HG03565 (cell line): ENCODE measurements at regions not wholly inside any gene's neighbourhood (a gene's known extent, or its start where the extent isn't known, plus 50 kb on each side); places are given as distances from the start of the nearest gene placed in this dataset.
"Not testable (repeated sequence)": the region's sequence is repeated elsewhere in the genome, so short reads cannot be mapped to it uniquely, and the experiment has no call there.

ENCODE experiments used
- ATAC-seq: cut with Tn5 transposase; IDR thresholded peaks from one replicate; pipeline ENCODE4 v1.9.1; 2021; ENCODE audit warnings: mild to moderate bottlenecking, moderate library complexity; ENCODE audit not compliant: unreplicated experiment

DNA sequence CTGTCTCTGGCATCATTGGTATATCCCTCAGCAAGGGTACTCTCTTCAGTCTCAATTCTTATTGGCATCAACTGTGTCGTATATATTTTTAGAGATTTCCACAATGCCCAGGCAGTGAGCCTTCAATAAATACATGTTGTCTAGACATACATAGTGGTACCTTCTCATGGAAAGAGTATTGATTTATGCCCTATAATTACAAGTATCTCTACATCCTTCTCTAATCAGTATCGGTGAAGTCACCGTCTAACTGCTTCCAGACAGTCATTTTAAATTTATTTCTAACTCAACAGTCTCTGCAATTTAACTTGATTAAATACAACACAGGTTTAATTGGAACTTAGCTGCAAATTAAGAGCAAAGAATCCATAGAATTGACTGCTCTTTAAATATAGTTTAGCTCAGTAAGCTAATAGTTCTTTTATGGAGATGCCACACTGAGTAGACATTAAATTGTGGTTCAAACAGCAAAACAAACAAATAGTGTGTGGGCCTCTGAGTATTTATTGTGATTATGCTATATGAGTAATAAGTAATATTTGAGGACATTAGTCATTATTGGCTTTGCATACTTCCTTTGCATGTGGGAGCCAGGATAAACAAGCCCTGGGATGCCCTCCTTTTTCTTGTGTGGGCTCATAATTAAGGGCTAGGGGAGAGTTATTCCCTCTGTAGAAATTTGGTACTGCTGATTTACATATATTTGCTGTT, 126.9 kb upstream of the DUSP10 start:
- no peak for ATAC-seq

DNA sequence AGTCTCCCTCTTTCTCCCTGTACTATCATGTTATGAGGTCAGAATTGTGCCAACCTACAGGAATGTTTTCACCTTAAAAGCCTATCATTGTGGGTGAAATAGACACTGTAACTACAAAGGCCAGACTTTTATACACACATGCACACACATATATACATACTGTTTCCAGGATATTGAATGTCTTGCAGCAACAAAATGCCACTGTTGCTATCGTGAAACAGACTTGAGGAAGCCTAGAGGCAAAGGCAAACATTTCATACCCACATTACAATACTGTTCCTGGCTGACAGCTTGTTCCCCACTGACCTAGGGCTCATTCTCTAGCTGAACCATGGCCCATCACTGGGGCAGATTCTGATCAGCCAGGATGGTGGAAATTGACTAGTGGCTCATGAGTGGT, 125.1 kb upstream of the DUSP10 start:
- ATAC-seq, result no peak

DNA sequence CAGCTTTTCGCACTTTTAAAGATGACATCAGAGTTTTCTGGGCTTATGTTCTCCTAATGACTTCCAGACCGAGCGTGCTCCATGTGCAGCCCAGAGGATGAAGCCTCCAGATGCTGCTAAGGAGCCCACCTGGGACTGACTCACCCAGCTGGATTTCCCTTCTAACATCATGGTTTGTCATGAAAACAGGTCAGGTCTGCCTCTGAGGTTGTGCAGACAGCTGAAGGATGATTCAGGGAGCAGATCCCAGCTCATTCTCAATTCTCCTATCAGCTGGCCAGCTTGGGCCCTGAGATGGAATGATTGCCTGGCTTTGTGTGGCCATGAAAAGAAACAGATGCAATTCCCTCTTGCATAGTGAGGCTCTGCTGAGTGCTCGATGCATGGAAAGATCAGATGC, 123.9 kb upstream of the DUSP10 start:
- no peak for ATAC-seq

DNA sequence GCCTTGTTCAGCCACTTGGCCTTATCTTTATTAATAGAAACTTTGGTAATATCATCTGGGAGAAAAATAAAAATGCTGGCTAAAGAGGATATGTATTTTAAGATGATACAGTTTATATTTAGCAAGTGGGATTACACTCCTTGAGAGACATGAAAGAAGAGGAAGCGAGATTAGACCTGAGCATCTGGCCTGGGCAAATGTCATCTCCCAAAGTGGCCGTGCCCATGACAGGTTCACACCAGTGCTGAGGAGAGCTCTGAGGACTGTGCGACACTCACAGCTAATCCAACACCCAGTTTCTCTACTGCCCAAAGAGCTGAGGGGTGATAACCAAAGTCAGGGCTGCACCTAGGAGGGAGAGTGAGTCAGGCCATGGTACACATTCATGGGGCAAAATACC, 121.7 kb upstream of the DUSP10 start:
- ATAC-seq, result no peak

DNA sequence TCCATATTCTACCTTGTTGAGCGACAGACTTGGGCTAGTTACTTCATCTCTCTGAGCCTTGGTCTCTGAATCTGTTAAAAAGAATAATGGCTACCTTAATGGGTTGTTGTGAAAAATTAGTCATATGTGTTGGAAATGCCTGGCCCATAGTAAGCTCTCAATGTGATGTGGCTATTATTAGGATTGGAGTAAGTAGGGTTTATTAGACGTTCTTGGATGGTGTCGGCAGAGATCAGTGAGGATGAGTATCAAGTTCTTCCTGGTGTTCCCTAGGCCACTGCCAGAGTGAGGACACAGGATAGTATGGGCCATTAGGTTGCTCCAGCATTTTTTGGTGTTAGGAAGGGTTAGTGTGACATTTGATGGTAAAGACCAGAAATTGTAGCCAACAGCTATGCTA, 121.1 kb upstream of the DUSP10 start:
- ATAC-seq, result no peak

DNA sequence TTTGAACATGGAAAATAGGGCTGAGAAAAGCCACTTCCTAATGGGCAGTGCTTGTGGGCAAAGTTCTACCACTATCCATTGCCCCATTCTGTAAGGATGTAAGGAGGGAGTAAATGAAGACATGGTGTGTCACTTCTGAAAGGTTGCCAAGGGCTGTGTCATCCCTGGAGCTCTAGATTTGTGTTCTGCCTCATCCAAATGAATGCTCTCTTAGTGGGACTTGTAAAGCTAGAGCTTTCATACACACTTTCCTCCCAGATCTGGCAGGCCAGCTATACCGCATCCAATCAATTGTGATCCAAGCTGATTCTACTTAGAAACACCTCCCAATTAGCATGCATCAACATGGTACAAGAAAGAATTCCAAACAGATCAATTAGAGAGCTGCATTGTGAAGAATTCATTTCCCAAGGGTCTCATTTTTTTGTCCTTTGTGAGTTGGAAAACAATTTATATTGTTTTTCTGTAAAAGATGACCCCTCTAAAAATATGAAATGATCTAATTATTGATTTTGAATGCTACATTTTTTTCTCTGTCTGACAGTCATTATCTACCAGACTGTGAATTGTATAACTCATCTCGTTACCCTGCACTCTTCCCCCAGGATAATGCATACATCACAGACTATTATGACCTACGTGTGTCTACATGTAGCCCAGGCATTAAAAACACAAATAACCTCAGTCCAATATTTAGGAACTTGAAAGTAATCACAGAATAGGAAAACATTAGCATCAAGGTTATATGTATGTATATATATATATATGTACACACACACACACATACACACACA, 117.1 kb upstream of the DUSP10 start:
- no peak for ATAC-seq

DNA sequence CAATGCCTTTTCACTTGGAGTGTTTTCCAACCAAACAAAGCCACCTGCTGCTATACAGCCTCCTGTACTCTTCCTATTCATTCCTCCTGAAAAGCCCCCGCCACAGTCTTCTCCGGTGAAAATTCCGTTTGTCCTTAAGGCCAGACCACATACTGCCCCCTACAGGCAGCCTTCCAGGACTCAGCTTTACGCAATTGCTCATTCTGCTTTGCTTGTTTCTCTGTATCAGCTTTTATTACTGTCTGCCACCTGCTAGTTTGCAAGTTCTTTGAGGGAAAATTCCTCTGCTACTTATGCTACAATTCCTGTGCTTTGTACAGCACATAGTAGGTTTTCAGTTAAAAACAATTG, 115.2 kb upstream of the DUSP10 start:
- ATAC-seq, result not testable (repeated sequence)

DNA sequence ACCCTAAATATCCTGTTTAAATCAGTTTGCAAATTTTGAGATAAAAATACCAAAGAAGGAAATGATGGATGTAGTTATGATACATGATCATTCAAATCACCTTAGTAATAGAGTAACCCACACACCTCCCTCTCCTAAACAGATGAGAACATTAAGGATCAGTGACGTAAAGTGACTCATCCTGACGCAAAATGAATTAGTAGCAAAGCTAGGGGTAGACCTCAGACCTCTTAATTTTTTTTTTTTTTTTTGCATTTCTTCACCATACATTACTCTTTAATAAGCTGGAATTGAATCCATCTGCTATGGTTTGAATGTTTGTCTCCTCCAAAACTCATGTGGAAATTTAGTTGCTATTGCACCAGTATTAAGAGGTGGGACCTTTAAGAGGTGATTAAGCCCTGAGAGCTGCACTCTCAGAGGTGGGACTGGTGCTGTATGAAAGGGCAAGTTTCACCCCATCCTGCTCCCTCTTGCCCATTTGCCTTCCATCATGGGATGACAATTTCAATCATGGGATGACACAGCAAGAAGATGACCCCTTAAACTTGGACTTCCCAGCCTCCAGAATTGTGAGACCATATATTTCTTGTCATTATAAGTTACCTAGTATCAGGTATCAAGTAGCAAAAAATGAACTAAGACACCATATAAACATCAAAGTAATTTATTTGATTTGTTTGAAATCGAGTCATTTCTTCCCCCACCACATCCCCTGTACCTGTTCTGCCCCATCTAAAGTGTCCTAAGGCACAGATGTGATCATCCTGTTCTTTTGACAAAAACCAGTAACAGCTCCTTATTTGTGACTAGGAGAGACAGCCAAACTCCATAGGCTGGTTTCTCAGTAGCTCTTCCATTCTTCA, 114.6 kb upstream of the DUSP10 start:
- no peak for ATAC-seq

DNA sequence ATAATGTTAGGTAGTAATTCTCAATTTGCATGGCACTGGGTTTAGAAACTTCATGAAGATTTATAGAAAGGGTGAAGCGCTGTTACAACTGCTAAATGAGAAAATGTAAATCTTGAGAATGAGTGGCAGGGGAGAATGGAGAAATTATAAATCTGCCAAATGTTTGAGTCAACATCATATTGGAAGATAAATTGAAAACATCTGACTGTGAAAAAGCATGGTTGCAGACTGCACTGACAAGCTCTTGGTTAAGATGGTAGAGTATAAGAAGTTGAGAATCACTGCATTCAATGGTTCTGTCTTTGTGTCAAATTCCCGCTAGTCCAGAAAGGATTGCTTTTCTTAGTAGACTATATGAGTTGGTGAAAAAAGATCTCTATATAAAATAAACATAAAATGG, 113.3 kb upstream of the DUSP10 start:
- ATAC-seq, result no peak

DNA sequence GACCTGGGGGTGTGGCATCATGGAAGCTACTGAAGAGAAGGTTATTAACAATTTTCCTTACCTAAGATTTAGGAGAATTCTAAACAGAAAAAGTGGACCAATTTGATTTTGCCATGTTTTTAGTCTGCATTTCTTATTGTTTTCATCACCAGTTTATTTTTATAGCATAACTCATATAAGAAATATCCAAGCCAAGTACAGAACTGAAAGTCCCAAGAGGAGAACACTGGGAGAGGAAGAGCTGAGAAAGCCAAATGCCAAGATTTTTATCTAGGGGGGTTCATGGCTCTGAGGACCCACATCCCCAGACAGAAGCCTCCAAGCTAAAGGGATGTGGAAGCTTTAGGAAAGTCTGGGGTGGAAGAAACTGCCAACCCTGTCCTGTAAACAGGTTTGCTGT, 109.4 kb upstream of the DUSP10 start:
- ATAC-seq, result no peak

DNA sequence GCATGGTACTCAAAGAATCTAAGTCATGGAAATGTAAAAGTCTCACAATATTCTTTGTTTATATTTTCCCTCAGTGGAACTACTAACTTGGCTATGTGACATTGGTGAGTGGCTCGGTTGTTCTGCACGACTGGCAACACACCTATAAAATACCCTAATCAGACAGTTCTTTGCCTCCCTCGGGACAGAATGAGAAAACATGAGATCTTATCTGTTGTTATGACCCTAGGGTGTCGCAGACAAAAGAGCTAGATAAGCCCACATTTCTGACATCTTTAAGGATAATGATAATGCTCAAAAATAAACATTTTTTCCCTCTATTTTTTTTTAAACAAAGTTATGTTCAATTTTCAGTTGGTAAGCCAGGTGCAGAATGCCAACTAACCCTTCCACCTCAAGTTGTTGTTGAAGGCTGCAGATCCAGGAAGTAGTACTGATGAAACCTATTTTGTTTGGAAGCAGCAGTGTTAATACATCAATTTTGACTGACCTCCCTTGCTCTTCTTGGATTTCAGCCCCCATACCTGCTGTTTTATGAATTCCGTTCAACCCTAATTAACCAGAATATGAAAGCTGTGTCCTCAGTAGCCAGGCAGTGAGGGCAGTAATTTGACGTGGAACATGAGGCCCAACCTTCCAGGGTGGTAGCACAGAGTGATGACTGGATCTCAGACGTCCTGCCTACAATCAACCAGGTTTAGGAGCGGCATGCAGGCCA, 108.7 kb upstream of the DUSP10 start:
- no peak for ATAC-seq

DNA sequence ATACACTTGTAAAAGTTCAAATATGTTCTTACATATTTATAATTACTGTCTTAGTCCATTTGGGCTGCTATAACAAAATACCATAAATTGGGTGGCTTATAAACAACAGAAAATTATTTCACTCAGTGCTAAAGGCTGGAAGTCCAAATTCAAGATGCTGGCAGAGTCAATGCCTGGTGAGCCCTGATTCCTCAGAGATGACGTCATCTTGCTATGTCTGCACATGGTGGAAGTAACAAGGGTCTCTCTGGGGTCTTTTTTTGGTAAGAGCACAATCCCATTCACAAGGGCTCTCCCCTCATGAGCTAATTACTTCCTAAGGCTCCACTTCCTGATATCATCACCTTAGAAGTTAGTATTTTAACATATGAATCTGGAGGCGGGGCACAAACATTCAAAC, 108.0 kb upstream of the DUSP10 start:
- no peak for ATAC-seq

DNA sequence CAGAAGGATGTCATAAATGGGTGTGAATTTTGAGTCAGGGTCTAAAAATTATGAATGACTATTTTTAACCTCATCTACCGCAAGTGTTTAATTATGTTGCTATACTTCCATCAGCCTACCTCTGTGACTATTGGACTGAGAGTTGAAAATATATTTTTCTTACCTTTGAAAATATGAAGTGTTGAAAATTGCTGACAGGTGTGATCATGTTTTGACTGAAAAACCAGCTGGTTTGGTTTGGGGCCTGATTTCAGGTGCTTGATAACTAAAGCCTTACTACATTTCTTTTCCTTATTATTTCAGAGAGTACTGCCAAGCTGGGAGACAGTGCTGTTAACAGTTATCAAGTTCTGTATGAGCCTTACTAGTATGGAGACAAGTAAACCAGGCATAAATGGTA, 107.2 kb upstream of the DUSP10 start:
- ATAC-seq, result no peak

DNA sequence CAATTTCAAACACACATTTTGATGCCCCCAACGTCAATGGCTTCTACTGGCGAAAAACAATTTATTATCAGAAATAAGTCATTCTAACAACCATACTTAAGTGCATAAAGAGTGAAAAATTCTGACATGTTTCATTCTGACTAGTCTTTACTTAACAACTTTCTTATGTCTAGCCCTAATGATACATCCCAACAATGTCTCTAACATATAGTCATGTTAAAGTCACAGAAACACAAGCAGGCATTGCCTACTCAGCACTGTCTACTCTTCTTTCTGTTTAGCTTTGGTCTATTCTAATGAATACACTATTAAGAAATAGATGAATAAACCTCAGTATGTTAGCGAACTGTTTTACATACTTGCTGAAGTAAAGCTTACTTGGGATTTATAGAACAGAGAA, 105.8 kb upstream of the DUSP10 start:
- ATAC-seq, result no peak

DNA sequence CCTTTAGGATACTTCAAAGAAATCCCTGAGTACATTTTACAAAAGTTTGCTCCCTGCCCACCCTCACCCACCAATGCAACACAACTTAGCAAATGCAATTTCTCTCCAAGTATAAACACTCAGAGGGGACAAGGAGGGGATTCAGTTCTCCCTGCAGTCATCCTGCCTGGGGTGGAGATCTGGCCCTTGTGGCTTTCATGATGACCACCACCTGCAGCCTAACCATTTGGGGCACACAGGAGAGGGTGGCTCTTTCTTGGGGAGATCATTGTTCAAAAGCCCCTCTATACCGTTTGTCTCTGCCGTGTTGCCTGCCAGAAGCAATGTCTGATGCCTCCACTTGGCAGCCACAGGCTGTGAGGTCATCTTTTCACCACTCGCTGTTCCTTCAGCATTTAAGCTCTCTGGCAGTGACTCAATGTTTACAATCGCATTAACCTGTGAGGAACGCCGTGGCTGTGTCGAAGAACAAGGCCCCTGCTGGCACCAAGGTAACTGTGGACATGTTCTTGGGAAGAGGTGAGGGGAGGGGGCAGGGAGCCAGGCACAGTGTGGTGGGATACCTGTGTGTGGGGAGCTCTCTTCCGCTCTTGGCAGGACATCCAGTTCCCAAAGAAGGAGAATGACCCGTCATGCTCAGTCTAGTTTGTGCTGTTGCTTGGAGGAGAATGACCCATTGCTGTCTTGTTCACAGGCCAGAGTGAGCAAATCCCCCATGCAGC, 103.9 kb upstream of the DUSP10 start:
- no peak for ATAC-seq

DNA sequence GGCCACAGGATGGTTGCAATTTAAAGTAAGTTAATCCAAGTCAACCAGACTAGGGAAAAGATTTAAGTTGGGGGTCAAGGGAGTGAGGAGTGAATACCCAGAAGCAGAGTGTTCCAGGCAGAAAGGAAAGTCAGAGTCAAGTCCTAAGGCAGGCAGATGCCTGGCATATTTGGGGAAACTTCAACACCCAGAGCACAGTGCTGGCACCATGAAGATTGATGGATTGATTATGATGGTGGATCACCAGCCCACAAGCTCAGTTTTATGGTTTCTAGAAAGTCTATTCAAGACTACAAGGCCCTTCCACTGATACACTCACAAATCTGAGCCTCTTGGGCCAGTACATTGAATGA, 100.1 kb upstream of the DUSP10 start:
- no peak for ATAC-seq

DNA sequence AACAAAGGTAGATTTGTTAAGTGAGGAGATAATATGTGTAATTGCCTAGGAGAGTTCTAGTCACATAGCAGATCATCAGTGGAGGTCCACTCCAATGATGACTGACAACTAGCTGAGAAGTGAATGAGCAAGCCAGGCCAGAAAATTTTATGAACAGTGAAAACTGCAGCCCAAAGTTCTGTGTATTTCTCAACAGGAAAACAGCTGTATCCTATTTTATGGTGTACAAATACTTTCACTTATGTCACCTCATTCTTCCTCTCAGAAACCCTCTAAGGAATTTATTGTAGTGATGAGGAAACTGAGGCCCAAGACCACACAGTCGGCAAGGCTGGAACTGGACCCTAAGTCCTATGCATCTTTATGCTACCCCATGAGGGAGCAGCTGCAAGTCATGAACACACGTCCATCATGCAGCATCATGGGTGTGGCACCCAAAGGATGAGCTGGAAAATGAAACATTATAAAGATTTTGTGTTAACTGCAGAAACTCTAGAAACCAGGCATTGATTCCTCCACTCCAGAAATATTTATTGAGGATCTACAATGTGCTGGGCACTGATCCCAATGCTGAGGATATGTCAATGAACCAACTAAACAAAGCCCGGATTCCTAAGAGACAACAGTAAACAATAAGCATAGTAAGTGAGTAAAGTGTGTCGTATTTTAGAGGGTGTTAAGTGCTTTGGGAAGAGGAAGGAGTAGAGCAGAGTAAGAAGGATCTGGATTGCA, 99.5 kb upstream of the DUSP10 start:
- no peak for ATAC-seq

DNA sequence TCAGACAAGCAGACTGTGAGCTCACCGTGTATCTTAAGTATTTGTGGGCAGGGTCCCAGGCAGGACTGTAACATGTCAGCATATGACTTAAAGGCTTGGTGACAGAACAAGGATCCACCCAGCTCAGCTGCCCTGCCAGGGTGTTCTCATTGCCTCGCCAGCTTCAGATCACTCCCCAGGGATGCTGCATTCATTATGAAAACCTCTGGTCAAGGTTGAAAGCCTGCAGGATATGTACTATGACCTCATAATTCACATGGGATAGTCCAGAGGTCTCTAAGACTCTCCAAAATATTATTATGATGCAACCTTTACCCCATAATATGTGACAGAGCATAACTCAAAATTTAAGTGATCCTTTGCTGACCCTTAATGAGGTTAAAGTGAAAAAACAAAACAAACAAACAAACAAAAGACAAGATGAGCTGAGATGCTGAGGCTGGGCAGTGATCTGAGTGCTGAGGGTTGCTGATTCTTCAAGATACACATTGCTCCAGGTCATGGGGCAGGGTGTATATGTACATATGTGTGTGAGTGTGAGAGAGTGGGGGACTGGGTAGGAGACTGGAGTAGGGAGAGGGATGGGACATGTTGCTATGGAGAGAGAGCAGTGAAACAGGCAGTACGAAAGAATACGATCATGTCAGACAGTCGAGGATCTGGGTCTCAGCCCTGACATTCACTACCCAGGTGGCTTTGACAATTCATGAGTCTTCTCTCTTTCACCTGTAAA, 98.8 kb upstream of the DUSP10 start:
- ATAC-seq, result peak; percentile 34

DNA sequence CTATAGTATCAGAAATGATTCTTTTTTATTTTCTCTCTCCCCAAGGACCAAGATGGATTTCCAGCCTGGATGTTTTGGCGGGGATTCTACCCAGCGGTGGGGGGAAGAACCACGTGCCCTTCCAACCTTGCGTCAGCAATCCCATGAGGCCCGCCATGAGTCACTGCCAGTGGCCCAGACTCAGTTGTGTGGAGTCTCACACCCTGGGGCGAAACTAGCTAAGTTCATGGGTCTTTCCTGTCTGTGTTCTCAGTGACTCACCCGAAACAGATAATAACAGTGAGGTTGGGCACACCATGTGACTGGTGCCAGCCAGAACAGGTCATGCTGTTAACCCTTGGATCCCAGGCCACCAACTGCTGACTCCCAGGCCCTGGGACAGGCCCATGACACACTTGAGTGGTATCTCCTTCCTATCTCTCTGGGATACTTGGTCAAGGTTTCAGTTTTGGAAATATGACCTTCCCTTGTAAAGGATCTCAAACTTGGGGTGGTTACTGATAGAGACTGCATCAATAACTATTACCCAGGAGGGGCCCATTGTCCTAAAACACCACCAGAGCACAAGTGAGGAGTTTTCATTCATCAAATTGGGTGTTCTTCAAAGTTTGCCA, 98.0 kb upstream of the DUSP10 start:
- ATAC-seq, result peak; percentile 81
